C4-2B (cell line): ENCODE measurements at regions not wholly inside any gene's neighbourhood (a gene's known extent, or its start where the extent isn't known, plus 50 kb on each side); places are given as distances from the start of the nearest gene placed in this dataset.
"Not testable (repeated sequence)": the region's sequence is repeated elsewhere in the genome, so short reads cannot be mapped to it uniquely, and the experiment has no call there.

Experiments used
- CTCF ChIP-seq: fragments of 450-650 bp; conservative IDR thresholded peaks from 2 replicates; pipeline ENCODE4 v1.5.1; 2017; ENCODE audit warnings: mild to moderate bottlenecking
- ZFX ChIP-seq: fragments of 450-650 bp; IDR thresholded peaks from 2 replicates; pipeline ENCODE4 v1.6.1; 2017

GRCh38 chr5:152038856-152039255 lies 114.2 kb upstream of the GLRA1 start:
- TF ChIP-seq CTCF, ZFX: not testable (repeated sequence)
